ENCODE measurements at regions not wholly inside any gene's neighbourhood (a gene's known extent, or its start where the extent isn't known, plus 50 kb on each side); places are given as distances from the start of the nearest gene placed in this dataset.

GRCh38 chr5:100726116-100726515, 177.0 kb downstream of the ST8SIA4 start:
- H3K4me3 ChIP-seq (ENCODE audit: low read length) = no peak overlapping the region
- DNase-seq (ENCODE audit: low read depth) = no peak
- TF ChIP-seq CTCF (conservative IDR thresholded peaks at IDR 0.05; ENCODE audit: low read depth, low read length) = no peak

GRCh38 chr5:100731768-100732167, 171.3 kb downstream of the ST8SIA4 start:
- H3K4me3 ChIP-seq (ENCODE audit: low read length) = no peak overlapping the region
- TF ChIP-seq CTCF (conservative IDR thresholded peaks at IDR 0.05; ENCODE audit: low read depth, low read length) = no peak
- DNase-seq (ENCODE audit: low read depth) = no peak

- DNase-seq (ENCODE audit: low read depth) = no peak
- TF ChIP-seq CTCF (conservative IDR thresholded peaks at IDR 0.05; ENCODE audit: low read depth, low read length) = no peak
- no peak overlapping the region for H3K4me3 ChIP-seq (ENCODE audit: low read length)
Observed at GRCh38 chr5:100746730-100747129, 156.4 kb downstream of the ST8SIA4 start.

GRCh38 chr5:100749771-100750284, 153.3 kb downstream of the ST8SIA4 start:
- no peak overlapping the region for H3K4me3 ChIP-seq (ENCODE audit: low read length)
- TF ChIP-seq CTCF (conservative IDR thresholded peaks at IDR 0.05; ENCODE audit: low read depth, low read length) = no peak
- no peak for DNase-seq (ENCODE audit: low read depth)

GRCh38 chr5:100755435-100755834, 147.6 kb downstream of the ST8SIA4 start:
- DNase-seq (ENCODE audit: low read depth) = peak; percentile 52
- no peak for TF ChIP-seq CTCF (conservative IDR thresholded peaks at IDR 0.05; ENCODE audit: low read depth, low read length)
- H3K4me3 ChIP-seq (ENCODE audit: low read length) = no peak overlapping the region

Measured in retinal pigment epithelial cell (primary cell).